ENCODE measurements at regions not wholly inside any gene's neighbourhood (a gene's known extent, or its start where the extent isn't known, plus 50 kb on each side); places are given as distances from the start of the nearest gene placed in this dataset.
"Not testable (repeated sequence)": the region's sequence is repeated elsewhere in the genome, so short reads cannot be mapped to it uniquely, and the experiment has no call there.

DNA sequence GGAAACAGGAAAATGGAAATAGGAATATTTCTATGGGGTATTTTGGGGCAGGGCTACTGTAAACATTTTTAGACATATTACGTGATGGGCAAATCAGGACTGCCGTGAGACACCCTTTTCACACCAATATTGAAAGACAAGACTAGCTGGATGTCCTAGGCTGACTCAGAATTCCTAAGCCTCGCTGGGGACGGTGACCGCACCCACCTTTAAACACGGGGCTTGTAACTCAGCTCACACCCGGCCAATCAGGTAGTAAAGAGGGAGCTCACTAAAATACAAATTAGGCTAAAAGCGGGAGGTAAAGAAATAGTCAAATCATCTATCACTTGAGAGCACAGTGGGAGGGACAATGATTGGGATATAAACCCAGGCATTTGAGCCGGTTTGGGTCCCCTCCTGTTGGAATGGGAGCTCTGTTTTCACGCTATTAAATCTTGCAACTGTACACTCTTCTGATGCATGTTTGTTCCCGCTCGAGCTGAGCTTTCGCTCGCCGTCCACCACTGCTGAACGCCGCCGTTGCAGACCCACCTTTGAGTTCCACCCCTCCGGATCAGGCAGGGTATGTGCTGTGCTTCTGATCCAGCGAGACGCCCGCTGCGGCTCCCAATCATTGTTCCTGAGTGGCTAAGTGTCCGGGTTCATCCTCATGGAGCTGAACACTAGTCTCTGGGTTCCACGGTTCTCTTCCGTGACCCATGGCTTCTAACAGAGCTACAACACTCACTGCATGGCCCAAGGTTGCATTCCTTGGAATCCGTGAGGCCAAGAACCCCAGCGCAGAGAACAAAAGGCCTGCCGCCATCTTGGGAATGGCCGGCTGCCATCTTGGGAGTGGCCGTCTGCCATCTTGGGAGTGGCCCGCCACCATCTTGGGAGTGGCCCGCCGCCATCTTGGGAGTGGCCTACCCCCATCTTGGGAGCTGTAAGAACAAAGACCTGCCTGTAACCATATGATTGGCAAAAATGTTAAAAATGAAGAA is 152.6 kb downstream of the CRLF2 start:
- Histone ChIP-seq H3K4me3 (no peak overlapping the region), H3K36me3 (no peaks in the 10 kb centered on the region), H3K27ac (no peak overlapping the region), H3K27me3 (no peaks in the 10 kb centered on the region), H3K4me1 (no peaks in the 10 kb centered on the region), H3K9me3 (peaks cover 0 to 54% (median 0%) of the 10 kb centered on the region in 4 donors)
- TF ChIP-seq EP300 (IDR thresholded peaks at IDR 0.05) = no peak
- TF ChIP-seq POLR2A (IDR thresholded peaks at IDR 0.05) = no peak
- TF ChIP-seq, protein P1, sequence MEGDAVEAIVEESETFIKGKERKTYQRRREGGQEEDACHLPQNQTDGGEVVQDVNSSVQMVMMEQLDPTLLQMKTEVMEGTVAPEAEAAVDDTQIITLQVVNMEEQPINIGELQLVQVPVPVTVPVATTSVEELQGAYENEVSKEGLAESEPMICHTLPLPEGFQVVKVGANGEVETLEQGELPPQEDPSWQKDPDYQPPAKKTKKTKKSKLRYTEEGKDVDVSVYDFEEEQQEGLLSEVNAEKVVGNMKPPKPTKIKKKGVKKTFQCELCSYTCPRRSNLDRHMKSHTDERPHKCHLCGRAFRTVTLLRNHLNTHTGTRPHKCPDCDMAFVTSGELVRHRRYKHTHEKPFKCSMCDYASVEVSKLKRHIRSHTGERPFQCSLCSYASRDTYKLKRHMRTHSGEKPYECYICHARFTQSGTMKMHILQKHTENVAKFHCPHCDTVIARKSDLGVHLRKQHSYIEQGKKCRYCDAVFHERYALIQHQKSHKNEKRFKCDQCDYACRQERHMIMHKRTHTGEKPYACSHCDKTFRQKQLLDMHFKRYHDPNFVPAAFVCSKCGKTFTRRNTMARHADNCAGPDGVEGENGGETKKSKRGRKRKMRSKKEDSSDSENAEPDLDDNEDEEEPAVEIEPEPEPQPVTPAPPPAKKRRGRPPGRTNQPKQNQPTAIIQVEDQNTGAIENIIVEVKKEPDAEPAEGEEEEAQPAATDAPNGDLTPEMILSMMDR (IDR thresholded peaks at IDR 0.05) = no peak
- no peak for DNase-seq (ENCODE audit: low spot score in 2 of 2)
- WGBS, 2 donors = 75 to 85% methylated on average over 34 of the region's 34 CpGs

DNA sequence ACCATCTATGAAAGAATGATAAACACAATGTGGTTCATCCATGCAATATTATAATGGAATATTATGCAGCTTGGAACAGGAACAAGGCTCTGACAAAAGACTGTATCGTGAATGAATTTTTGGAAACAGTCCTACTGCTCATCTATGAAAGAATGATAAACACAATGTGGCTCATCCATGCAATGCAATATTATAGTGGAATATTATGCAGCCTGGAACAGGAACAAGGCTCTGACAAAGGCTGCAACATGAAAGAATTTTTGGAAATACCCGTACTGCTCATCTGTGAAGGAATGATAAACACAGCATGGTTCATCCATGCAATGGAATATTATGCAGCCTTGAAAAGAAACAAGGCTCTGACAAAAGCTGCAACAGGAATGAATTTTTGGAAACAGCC is 158.8 kb downstream of the CRLF2 start:
- not testable (repeated sequence) for H3K36me3 ChIP-seq; H3K27me3 ChIP-seq; DNase-seq (ENCODE audit: low spot score in 2 of 2); H3K4me1 ChIP-seq; H3K27ac ChIP-seq; H3K4me3 ChIP-seq
- peaks cover 0 to 53% (median 7%) of the 10 kb centered on the region in 4 donors for H3K9me3 ChIP-seq
- WGBS, 2 donors = 67 to 95% methylated on average over 2 of the region's 2 CpGs

DNA sequence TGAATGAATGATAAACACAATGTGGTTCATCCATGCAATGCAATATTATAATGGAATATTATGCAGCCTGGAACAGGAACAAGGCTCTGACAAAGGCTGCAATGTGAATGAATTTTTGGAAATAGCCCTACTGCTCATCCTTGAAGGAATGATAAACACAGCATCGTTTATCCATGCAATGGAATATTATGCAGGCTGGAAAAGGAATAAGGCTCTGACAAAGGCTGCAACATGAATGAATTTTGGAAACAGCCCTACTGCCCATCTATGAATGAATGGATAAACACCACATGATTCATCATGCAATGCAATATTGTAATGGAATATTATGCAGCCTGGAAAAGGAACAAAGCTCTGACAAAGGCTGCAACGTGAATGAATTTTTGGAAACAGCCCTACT is 159.4 kb downstream of the CRLF2 start:
- H3K36me3 ChIP-seq = no peaks in the 10 kb centered on the region

DNA sequence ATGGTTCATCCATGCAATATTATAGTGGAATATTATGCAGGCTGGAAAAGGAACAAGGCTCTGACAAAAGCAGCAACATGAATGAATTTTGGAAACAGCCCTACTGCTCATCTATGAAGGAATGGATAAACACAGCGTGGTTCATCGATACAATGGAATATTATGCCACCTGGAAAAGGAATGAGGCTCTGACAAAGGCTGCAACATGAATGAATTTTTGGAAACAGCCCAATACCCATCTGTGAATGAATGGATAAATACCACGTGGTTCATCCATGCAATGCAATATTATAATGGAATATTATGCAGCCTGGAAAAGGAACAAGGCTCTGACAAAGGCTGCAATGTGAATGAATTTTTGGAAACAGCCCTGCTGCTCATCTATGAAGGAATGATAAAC is 160.4 kb downstream of the CRLF2 start:
- DNase-seq (ENCODE audit: low spot score in 2 of 2) = no peak
- 86 to 93% methylated on average over 3 of the region's 3 CpGs for WGBS, 2 donors
- no peaks in the 10 kb centered on the region for H3K27me3 ChIP-seq
- H3K4me3 ChIP-seq = no peak overlapping the region
- H3K9me3 ChIP-seq = peaks cover 0 to 58% (median 7%) of the 10 kb centered on the region in 4 donors
- no peak overlapping the region for H3K27ac ChIP-seq
- TF ChIP-seq POLR2A (IDR thresholded peaks at IDR 0.05) = no peak
- TF ChIP-seq, protein P1 (IDR thresholded peaks at IDR 0.05) = no peak
- TF ChIP-seq EP300 (IDR thresholded peaks at IDR 0.05) = no peak
- no peaks in the 10 kb centered on the region for H3K36me3 ChIP-seq
- no peaks in the 10 kb centered on the region for H3K4me1 ChIP-seq

More for the DNA sequence above, 159.4 kb downstream of the CRLF2 start:
- Histone ChIP-seq H3K4me3 (no peak overlapping the region), H3K27ac (no peak overlapping the region), H3K4me1 (no peaks in the 10 kb centered on the region), H3K9me3 (peaks cover 0 to 53% (median 7%) of the 10 kb centered on the region in 4 donors), H3K27me3 (no peaks in the 10 kb centered on the region)
- 79 to 86% methylated on average over 2 of the region's 2 CpGs for WGBS, 2 donors
- no peak for DNase-seq (ENCODE audit: low spot score in 2 of 2)
- TF ChIP-seq POLR2A (IDR thresholded peaks at IDR 0.05) = no peak

DNA sequence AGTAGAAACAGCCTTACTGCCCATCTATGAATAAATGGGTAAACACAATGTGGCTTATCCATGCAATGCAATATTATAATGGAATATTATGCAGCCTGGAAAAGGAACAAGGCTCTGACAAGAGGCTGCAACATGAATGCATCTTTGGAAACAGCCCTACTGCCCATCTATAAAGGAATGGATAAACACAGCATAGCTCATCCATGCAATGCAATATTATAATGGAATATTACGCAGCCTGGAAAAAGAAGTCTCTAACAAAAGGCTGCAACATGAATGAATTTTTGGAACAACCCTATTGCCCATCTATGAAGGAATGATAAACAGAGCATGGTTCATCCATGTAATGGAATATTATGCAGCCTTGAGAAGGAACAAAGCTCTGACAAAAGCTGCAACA is 161.0 kb downstream of the CRLF2 start:
- no peak overlapping the region for H3K4me3 ChIP-seq
- peaks cover 0 to 60% (median 7%) of the 10 kb centered on the region in 4 donors for H3K9me3 ChIP-seq
- H3K27ac ChIP-seq = no peak overlapping the region
- TF ChIP-seq EP300 (IDR thresholded peaks at IDR 0.05) (no peak), POLR2A (IDR thresholded peaks at IDR 0.05) (no peak)
- TF ChIP-seq, protein P1 (IDR thresholded peaks at IDR 0.05) = no peak
- H3K4me1 ChIP-seq = no peaks in the 10 kb centered on the region
- 93 to 100% methylated on average over 1 of the region's 1 CpG for WGBS, 2 donors
- no peak for DNase-seq (ENCODE audit: low spot score in 2 of 2)
- no peaks in the 10 kb centered on the region for H3K36me3 ChIP-seq
- no peaks in the 10 kb centered on the region for H3K27me3 ChIP-seq

DNA sequence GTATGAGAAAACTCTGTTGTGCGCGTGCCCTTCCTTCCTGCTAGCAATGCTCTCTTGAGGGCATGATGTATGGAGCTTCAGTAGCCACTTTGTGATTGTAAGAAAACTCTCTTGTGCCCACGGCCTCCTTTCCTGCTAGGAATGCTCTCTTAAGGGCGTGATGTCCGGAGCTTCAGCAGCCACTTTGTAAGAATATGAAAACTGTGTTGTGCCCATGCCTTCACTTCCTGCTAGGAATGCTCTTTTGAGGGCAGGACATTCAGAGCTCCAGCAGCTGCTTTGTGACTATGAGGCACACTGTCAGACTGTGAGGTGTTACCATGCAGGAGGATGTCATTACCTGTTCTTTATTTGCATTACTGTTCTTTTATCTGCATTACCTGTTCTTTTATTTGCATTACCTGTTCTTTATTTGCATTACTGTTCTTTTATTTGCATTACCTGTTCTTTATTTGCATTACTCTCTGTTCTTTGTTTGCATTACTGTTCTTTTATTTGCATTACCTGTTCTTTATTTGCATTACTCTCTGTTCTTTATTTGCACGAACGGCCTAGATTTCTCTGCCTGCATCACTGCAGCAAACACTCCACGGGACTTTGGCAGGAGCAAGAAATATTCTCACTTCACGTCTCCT is 166.7 kb downstream of the CRLF2 start:
- WGBS, 2 donors = 93% methylated on average over 9 of the region's 9 CpGs
- Histone ChIP-seq H3K9me3 (peaks cover 0 to 39% (median 10%) of the 10 kb centered on the region in 4 donors), H3K4me1 (no peaks in the 10 kb centered on the region), H3K27ac (no peak overlapping the region), H3K27me3 (no peaks in the 10 kb centered on the region), H3K4me3 (no peak overlapping the region), H3K36me3 (no peaks in the 10 kb centered on the region)
- no peak for DNase-seq (ENCODE audit: low spot score in 2 of 2)
- TF ChIP-seq EP300 (IDR thresholded peaks at IDR 0.05) (no peak), POLR2A (IDR thresholded peaks at IDR 0.05) (no peak)
- TF ChIP-seq, protein P1 (IDR thresholded peaks at IDR 0.05) = no peak
